Stimulated activated naive CD8-positive, alpha-beta T cell treated with anti-CD3 and anti-CD28 coated beads, Interleukin-15, Interleukin-2, amounts not matched to agents 100 ng/mL and 50 ng/mL, for 24 hours (primary cell): ENCODE measurements at regions not wholly inside any gene's neighbourhood (a gene's known extent, or its start where the extent isn't known, plus 50 kb on each side); places are given as distances from the start of the nearest gene placed in this dataset.

ENCODE experiments used
- H3K27ac Mint-ChIP-seq: one replicate; pipeline ENCODE4 v1.8.0; 2021; ENCODE audit warnings: mild to moderate bottlenecking, mixed read lengths
- H3K27me3 Mint-ChIP-seq: one replicate; pipeline ENCODE4 v1.8.0; 2021; ENCODE audit warnings: mixed read lengths
- H3K36me3 Mint-ChIP-seq: one replicate; pipeline ENCODE4 v1.8.0; 2021; ENCODE audit warnings: low read depth, mixed read lengths
- H3K4me1 Mint-ChIP-seq: one replicate; pipeline ENCODE4 v1.8.0; 2021; ENCODE audit warnings: low read depth, mixed read lengths
- H3K4me3 Mint-ChIP-seq: one replicate; pipeline ENCODE4 v1.8.0; 2021; ENCODE audit warnings: mild to moderate bottlenecking, mixed read lengths
- H3K9me3 Mint-ChIP-seq: one replicate; pipeline ENCODE4 v1.8.0; 2021; ENCODE audit warnings: mixed read lengths

DNA sequence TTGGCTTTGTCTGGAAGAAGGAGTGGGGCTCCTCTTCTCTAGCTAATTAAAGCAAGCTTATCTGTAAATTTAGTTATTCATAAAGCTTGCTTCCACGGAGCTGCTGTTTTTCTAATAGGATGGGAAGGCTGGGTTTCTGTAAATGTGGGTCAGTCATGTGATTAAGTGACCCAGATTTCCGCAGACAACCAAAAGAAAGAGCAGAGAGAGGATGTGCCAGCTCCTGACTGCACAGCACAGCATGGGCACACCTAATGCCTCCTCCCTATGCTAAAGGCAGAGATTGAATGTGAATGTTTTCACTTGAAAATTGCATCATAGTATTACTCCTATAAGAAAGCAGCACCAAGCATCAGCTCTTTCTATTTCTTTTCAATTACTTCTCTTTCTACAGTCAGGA is 160.2 kb downstream of the FAT3 start:
- Mint-ChIP-seq H3K4me1 (no peaks in the 10 kb centered on the region), H3K27me3 (peaks cover 3% of the 10 kb centered on the region), H3K4me3 (no peak overlapping the region), H3K27ac (no peak overlapping the region), H3K9me3 (peaks cover 1% of the 10 kb centered on the region), H3K36me3 (no peaks in the 10 kb centered on the region)

DNA sequence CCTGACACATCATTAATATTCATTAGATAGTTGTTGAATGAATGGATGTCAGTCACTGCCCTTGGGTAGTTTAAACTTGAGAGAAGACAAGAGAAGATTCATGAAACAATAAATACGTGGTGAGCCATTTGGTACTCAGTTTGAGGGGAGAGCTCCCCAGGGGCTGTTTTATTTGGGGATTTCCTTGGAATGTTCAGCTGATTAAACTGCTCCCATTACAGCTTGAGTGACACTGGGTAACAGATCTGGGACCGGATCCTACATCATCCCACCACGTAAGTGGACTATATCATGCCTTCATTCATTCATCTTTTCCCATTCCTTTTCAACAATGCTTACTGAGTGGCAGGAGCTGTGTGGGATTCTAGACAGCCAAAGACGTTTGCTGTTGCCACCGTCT is 162.0 kb downstream of the FAT3 start:
- Mint-ChIP-seq H3K9me3 (no peaks in the 10 kb centered on the region), H3K36me3 (no peaks in the 10 kb centered on the region), H3K4me1 (no peaks in the 10 kb centered on the region), H3K4me3 (no peak overlapping the region), H3K27me3 (peaks cover 3% of the 10 kb centered on the region), H3K27ac (no peak overlapping the region)

DNA sequence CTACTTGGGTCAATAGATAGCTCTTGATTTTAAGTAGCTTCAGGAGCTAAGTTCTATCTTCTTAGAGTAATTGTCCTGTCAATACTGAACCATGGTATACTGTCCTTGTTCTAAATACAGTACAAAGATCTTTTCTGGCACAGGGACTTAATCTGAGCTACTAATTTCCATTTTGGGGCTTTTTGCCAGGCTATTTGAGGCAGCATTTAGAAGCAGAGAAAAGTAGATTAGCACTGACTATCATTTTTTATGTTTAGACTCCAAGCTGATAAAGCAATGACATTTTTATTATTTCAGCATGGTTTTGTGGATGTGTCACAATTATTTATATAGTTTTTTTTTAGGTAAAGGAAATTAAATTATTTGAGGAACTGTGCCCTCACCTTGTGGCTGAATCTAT is 163.2 kb downstream of the FAT3 start:
- Mint-ChIP-seq H3K27ac (no peak overlapping the region), H3K4me1 (no peaks in the 10 kb centered on the region), H3K4me3 (no peak overlapping the region), H3K9me3 (no peaks in the 10 kb centered on the region), H3K36me3 (no peaks in the 10 kb centered on the region), H3K27me3 (no peaks in the 10 kb centered on the region)

DNA sequence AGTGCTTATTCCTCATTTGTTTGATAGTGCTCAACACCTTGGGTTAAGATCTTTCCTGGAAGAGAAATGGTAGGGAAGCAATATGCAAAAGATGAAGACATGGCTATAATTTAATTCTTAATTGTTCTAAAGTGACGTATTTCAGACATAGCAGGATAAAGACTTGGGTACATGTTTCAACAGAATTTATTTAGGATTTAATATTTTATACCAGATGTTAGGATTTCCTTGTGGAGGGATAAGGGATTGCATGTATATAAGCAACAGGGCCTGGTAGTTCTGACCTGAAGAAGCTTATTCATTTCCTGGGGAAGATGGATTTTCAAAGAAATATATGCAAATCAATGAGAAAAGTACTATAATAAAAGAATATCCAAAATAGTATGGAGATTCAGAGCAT is 163.8 kb downstream of the FAT3 start:
- Mint-ChIP-seq H3K36me3 (no peaks in the 10 kb centered on the region), H3K9me3 (no peaks in the 10 kb centered on the region), H3K27ac (no peak overlapping the region), H3K4me3 (no peak overlapping the region), H3K27me3 (no peaks in the 10 kb centered on the region), H3K4me1 (no peaks in the 10 kb centered on the region)

DNA sequence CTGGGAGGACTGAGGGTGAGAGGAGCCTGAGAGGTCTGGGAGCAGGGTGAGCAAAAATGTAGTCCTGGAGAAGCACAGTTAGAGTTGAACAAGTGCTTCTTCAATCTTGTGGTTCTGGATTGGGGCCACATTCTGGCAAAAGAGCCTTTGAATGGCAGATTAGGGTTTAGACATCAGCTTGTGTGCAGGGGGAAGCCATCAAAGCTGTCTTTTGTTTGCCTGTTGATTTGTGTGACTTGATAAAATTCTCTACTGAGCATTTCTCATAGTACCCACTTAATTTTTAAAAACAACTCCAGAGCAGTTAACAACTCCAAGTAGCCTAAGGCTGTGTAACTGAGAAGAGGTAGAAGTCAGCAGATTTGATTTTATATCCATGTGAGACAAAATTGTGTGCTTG is 166.2 kb downstream of the FAT3 start:
- H3K27ac Mint-ChIP-seq, result no peak overlapping the region

DNA sequence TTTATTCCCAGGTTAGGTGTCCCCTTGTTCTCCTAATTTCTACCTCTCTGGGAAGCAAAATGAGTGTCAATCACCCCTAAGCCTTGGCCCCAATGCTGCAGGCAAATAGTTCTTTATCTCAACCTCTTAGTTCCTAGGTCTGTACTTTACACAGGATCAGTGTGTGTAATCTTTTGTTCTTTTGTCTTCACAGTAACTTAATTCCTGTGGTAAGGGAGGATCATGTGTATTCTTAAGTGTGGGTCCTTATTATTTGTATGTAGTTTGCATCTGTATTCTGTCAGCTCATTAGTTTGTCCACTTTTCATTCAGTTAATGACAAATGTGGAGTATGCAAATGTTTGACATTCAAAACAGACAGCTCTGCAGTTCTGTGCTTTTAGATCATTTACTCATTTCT is 166.7 kb downstream of the FAT3 start:
- Mint-ChIP-seq H3K4me1 (no peaks in the 10 kb centered on the region), H3K9me3 (no peaks in the 10 kb centered on the region), H3K4me3 (no peak overlapping the region), H3K27me3 (peaks cover 4% of the 10 kb centered on the region), H3K36me3 (no peaks in the 10 kb centered on the region), H3K27ac (no peak overlapping the region)

More for the DNA sequence above, 166.2 kb downstream of the FAT3 start:
- no peaks in the 10 kb centered on the region for H3K4me1 Mint-ChIP-seq
- H3K9me3 Mint-ChIP-seq, result no peaks in the 10 kb centered on the region
- H3K27me3 Mint-ChIP-seq, result peaks cover under 1% of the 10 kb centered on the region
- no peak overlapping the region for H3K4me3 Mint-ChIP-seq
- no peaks in the 10 kb centered on the region for H3K36me3 Mint-ChIP-seq

DNA sequence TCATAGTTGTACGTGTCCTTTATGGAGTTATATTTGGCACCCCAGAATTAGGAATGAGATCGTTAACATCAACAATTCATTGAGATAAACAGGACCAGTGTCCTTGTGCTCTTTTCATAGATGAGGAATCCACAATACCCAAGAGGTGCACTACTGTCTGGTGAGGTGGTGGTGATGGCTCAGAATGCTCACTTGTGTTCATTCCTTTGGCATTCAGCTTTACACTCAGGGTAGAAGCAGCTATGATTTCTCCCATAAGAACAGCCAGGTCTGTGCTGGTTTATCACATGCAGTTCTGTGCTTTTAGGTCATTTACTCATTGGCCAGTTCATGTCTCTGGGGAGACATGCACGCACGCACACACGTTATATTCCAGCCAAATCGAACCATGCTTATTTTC is 167.2 kb downstream of the FAT3 start:
- Mint-ChIP-seq H3K4me1 (no peaks in the 10 kb centered on the region), H3K4me3 (no peak overlapping the region), H3K27ac (no peak overlapping the region), H3K27me3 (peaks cover 4% of the 10 kb centered on the region), H3K36me3 (no peaks in the 10 kb centered on the region), H3K9me3 (no peaks in the 10 kb centered on the region)

DNA sequence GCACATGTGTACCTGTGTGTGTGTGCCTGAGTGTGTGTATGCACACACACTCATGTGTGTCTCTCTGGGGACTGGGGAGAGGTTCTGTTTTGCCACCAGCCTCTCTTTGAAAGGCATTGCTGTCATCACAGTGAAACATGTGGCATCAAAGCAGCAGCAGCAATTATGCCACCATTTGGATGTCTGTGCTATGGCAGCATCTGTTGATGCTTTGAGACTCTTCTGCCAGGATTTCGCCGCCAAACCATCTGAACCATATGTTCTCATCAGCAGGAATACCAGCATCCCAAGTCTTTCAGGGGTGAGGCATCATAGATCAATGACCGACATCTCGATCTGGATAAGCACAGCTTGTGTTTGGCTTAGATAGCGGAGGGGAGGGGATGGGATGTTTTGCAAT is 168.6 kb downstream of the FAT3 start:
- no peaks in the 10 kb centered on the region for H3K9me3 Mint-ChIP-seq
- H3K4me3 Mint-ChIP-seq, result no peak overlapping the region
- H3K36me3 Mint-ChIP-seq, result no peaks in the 10 kb centered on the region
- peaks cover 4% of the 10 kb centered on the region for H3K27me3 Mint-ChIP-seq
- no peaks in the 10 kb centered on the region for H3K4me1 Mint-ChIP-seq
- no peak overlapping the region for H3K27ac Mint-ChIP-seq

DNA sequence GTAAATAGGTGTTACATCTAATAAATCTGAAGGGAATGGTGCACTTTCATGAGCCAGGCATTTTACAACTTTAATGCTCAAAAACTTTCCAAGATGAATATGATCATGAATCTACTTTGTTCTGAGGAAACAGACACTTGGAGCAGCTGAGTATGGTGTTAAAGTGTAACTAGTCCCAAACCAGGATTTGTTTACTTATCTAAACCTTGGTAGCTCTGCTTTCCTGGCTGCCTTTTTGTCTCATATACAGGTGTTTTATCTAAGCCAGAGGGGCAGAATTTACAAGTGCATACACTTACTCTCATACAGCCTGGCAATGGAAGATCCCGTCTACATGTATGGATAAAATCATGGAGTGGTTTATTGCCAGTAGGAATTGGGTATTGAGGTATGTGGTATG is 171.5 kb downstream of the FAT3 start:
- no peaks in the 10 kb centered on the region for H3K4me1 Mint-ChIP-seq
- no peaks in the 10 kb centered on the region for H3K9me3 Mint-ChIP-seq
- no peak overlapping the region for H3K27ac Mint-ChIP-seq
- H3K27me3 Mint-ChIP-seq, result peaks cover 4% of the 10 kb centered on the region
- H3K36me3 Mint-ChIP-seq, result no peaks in the 10 kb centered on the region
- no peak overlapping the region for H3K4me3 Mint-ChIP-seq

DNA sequence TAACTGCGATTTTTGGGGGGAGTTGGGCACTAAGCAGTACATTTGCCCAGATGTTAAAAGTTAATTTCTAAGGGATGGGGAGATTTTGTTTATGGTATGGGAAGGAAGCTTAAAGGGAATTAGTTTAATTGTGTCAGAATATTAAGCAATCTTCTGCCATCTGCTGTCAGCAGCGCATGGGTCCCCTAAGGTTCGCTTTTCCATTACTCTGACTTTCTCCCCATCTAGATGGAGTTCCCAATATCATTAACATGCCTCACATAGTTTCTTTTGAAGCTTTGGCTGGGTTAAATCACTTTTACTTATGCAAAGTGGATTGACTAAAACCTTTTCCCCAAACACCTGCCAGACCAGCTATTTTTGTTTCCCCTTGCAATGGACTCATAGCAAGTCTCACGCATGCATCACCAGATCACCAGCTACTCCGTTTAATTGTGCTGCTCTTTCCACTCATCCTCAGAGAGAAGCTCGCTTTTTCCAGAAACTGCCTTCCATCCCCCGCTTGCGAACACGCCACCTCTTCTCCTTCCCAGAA is 172.7 kb downstream of the FAT3 start:
- Mint-ChIP-seq H3K36me3 (no peaks in the 10 kb centered on the region), H3K27me3 (peaks cover 4% of the 10 kb centered on the region), H3K4me3 (no peak overlapping the region), H3K27ac (no peak overlapping the region), H3K4me1 (no peaks in the 10 kb centered on the region), H3K9me3 (no peaks in the 10 kb centered on the region)

DNA sequence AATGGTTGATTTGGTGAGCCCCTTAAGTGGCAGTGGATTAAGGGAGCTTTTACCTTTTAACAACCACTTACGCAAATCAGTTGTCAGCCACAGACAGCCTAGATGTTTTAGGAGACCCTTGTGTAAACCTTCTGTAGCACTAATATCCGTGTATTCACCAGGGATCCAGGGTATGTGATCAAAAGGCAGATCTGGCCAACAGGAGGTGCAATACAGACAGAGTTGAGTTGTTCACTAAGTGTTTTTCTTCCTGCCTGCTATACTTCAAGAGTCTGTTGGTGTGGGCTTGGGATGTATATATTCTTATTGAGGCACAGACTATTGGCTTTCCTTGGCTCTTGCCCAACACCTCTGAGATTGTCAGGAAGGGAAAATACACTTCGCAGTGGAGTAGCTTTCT is 175.1 kb downstream of the FAT3 start:
- H3K27me3 Mint-ChIP-seq, result peaks cover 4% of the 10 kb centered on the region

DNA sequence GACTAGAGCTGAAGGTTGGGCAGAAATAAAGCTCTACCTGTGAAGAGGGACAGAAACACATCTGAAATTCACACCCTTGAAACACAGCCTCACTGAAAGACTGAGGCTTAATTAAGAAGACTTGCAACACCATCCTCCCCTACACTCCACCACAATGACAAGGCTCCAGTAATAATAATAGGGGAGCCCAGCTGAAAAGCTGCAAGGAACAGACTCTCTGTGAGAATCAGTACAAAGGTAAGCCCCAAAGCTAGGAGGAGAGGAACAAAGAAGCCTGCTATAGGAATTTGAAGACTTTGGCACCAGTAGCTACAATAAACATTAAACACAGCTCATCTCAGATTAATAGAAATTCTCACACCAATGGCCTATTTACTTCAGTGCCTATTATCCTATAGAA is 176.9 kb downstream of the FAT3 start:
- Mint-ChIP-seq H3K9me3 (no peaks in the 10 kb centered on the region), H3K27ac (no peak overlapping the region), H3K4me3 (no peak overlapping the region), H3K36me3 (no peaks in the 10 kb centered on the region), H3K4me1 (no peaks in the 10 kb centered on the region), H3K27me3 (no peaks in the 10 kb centered on the region)

More for the DNA sequence above, 175.1 kb downstream of the FAT3 start:
- Mint-ChIP-seq H3K4me3 (no peak overlapping the region), H3K9me3 (no peaks in the 10 kb centered on the region), H3K27ac (no peak overlapping the region), H3K36me3 (no peaks in the 10 kb centered on the region), H3K4me1 (no peaks in the 10 kb centered on the region)

DNA sequence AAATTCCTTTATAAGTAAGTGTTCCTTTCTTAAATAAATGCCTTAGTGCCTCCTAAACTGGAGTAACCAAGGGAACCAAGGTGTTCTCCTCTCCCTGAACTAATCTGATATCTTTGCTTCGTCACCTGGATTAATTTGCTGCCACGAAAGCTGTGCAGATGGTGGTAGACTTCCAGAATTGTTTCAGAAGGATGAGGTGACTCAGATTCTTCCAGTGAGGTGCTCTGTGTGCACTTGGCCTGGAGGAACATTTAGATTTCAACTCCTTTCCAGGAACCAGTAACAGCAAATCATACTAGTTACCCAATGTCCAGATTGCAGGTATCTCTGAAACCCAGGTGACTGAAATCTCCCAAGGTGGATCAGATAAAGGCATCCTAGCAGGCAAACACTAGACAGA is 181.9 kb downstream of the FAT3 start:
- H3K9me3 Mint-ChIP-seq, result no peaks in the 10 kb centered on the region

DNA sequence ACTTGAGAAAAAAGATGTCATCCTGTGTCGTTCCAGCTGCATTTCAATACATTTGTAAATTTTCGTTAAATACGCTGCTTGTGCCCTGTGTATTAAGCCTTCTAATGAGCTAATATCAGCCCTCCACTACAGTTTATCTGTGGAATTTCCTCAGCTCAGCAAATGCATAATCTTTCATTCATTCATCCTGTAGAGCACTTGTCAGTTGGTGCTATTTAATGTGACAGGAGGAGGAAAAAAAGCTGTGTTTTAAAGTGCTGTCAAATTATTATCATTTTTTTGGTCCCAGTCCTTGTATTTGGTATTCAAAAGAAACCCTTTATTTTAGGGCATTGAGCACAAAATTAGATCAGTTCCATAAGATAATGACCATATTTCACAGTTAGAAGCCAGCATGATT is 184.7 kb downstream of the FAT3 start:
- Mint-ChIP-seq H3K4me3 (no peak overlapping the region), H3K9me3 (no peaks in the 10 kb centered on the region)

More for the DNA sequence above, 181.9 kb downstream of the FAT3 start:
- no peaks in the 10 kb centered on the region for H3K27me3 Mint-ChIP-seq
- no peaks in the 10 kb centered on the region for H3K36me3 Mint-ChIP-seq
- no peaks in the 10 kb centered on the region for H3K4me1 Mint-ChIP-seq
- H3K4me3 Mint-ChIP-seq, result no peak overlapping the region
- no peak overlapping the region for H3K27ac Mint-ChIP-seq

DNA sequence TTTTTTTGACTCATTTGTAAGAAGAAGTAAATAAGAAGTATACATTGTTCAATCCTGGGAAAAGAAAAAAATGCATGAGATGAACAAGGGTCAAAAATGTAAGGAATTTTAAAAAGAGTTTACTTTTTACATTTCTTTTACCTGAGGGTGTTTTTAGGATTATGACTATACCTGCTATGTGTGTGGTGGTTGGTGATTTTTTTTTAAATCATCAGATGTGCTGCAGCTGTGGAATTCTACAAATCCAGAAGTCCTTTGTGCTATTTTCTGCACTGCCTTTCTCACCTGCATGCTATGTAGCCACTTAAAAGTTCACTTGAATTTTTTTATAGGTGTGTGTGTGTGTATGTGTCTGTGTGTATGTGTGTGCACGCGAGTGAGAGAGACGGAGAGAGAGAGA is 185.3 kb downstream of the FAT3 start:
- no peak overlapping the region for H3K4me3 Mint-ChIP-seq
- no peaks in the 10 kb centered on the region for H3K27me3 Mint-ChIP-seq
- no peaks in the 10 kb centered on the region for H3K36me3 Mint-ChIP-seq
- H3K9me3 Mint-ChIP-seq, result no peaks in the 10 kb centered on the region
- H3K4me1 Mint-ChIP-seq, result no peaks in the 10 kb centered on the region
- H3K27ac Mint-ChIP-seq, result no peak overlapping the region

More for the DNA sequence above, 184.7 kb downstream of the FAT3 start:
- no peaks in the 10 kb centered on the region for H3K36me3 Mint-ChIP-seq
- no peaks in the 10 kb centered on the region for H3K4me1 Mint-ChIP-seq
- H3K27ac Mint-ChIP-seq, result no peak overlapping the region
- no peaks in the 10 kb centered on the region for H3K27me3 Mint-ChIP-seq

DNA sequence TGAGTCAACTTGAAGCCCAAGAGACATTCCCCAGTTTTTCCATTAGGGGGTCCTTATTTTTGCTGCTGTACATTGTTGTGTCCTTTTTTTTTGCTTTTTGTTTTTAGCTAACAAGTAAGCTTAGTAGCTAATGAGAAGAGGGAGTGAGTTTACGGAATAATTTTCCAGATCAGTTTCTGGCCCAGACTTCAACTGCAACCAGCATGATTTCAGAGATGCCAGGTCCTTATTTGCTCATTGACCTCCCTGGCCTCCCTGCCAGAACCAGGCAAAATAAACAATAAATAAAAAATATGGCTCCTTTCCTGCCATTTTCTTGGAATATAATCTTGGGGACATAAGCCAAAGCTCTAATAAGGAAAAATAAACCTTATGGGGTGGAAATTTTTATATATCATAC is 185.9 kb downstream of the FAT3 start:
- Mint-ChIP-seq H3K9me3 (no peaks in the 10 kb centered on the region), H3K27me3 (no peaks in the 10 kb centered on the region), H3K27ac (no peak overlapping the region), H3K36me3 (no peaks in the 10 kb centered on the region), H3K4me3 (no peak overlapping the region), H3K4me1 (no peaks in the 10 kb centered on the region)
